HG03159 (cell line): ENCODE measurements at regions not wholly inside any gene's neighbourhood (a gene's known extent, or its start where the extent isn't known, plus 50 kb on each side); places are given as distances from the start of the nearest gene placed in this dataset.

Source experiments
- ATAC-seq: cut with Tn5 transposase; IDR thresholded peaks from one replicate; pipeline ENCODE4 v1.9.1; 2021; ENCODE audit warnings: mild to moderate bottlenecking, moderate library complexity; ENCODE audit not compliant: unreplicated experiment

- ATAC-seq = no peak
These were observed 1926.3 kb upstream of the WWC1 start for GRCh38 chr5:166365164-166365563.

- no peak for ATAC-seq
These were observed 1924.1 kb upstream of the WWC1 start for GRCh38 chr5:166367391-166367790.

GRCh38 chr5:166369346-166369745 lies 1922.1 kb upstream of the WWC1 start:
- ATAC-seq = no peak

- ATAC-seq = no peak
These were observed 1921.6 kb upstream of the WWC1 start for GRCh38 chr5:166369807-166370206.

GRCh38 chr5:166370928-166371690 lies 1920.3 kb upstream of the WWC1 start:
- ATAC-seq = no peak

GRCh38 chr5:166373817-166374216 lies 1917.6 kb upstream of the WWC1 start:
- ATAC-seq = no peak

GRCh38 chr5:166377756-166378155 lies 1913.7 kb upstream of the WWC1 start:
- ATAC-seq = no peak

- no peak for ATAC-seq
These were observed 1911.9 kb upstream of the WWC1 start for GRCh38 chr5:166379517-166379916.

GRCh38 chr5:166382031-166382430 lies 1909.4 kb upstream of the WWC1 start:
- ATAC-seq = no peak

GRCh38 chr5:166398131-166398530 lies 1893.3 kb upstream of the WWC1 start:
- ATAC-seq = no peak

- ATAC-seq = no peak
These were observed 1891.7 kb upstream of the WWC1 start for GRCh38 chr5:166399781-166400180.

GRCh38 chr5:166401391-166401790 lies 1890.1 kb upstream of the WWC1 start:
- ATAC-seq = no peak

GRCh38 chr5:166412191-166412590 lies 1879.3 kb upstream of the WWC1 start:
- no peak for ATAC-seq

- ATAC-seq = no peak
These were observed 1864.2 kb upstream of the WWC1 start for GRCh38 chr5:166427211-166427610.

- no peak for ATAC-seq
These were observed 1863.1 kb upstream of the WWC1 start for GRCh38 chr5:166428264-166428803.

- ATAC-seq = no peak
These were observed 1860.7 kb upstream of the WWC1 start for GRCh38 chr5:166430491-166431319.

- no peak for ATAC-seq
These were observed 1860.0 kb upstream of the WWC1 start for GRCh38 chr5:166431456-166431855.

- no peak for ATAC-seq
These were observed 1857.8 kb upstream of the WWC1 start for GRCh38 chr5:166433679-166434078.

GRCh38 chr5:166436872-166437271 lies 1854.6 kb upstream of the WWC1 start:
- no peak for ATAC-seq

- ATAC-seq = no peak
These were observed 1805.1 kb upstream of the WWC1 start for GRCh38 chr5:166486348-166486747.

GRCh38 chr5:166488560-166488959 lies 1802.9 kb upstream of the WWC1 start:
- ATAC-seq = no peak

- no peak for ATAC-seq
These were observed 1798.4 kb upstream of the WWC1 start for GRCh38 chr5:166493040-166493439.
